D721Med (cell line): ENCODE measurements at regions not wholly inside any gene's neighbourhood (a gene's known extent, or its start where the extent isn't known, plus 50 kb on each side); places are given as distances from the start of the nearest gene placed in this dataset.
A peak's percentile ranks its signal among the peaks of the same experiment; 100 is the strongest.

Experiments
- DNase-seq: peaks from one replicate; pipeline ENCODE4 v3.0.0; 2011; ENCODE audit warnings: low spot score; ENCODE audit not compliant: insufficient read length
- FAIRE-seq: peaks from 2 replicates; lab custom pipeline; 2011; peaks lifted over from hg19 to GRCh38; lab: Jason Lieb, UNC
- TF ChIP-seq, protein P1 (sequence below): IDR thresholded peaks from 2 replicates; pipeline ENCODE4 v1.5.1; 2012; ENCODE audit warnings: mild to moderate bottlenecking, control low read depth; ENCODE audit not compliant: insufficient read depth; ENCODE audit errors: missing control alignments

GRCh38 chr13:33917190-33917589, 99.2 kb downstream of the RFC3 start:
- no peak for DNase-seq
- TF ChIP-seq, protein P1, sequence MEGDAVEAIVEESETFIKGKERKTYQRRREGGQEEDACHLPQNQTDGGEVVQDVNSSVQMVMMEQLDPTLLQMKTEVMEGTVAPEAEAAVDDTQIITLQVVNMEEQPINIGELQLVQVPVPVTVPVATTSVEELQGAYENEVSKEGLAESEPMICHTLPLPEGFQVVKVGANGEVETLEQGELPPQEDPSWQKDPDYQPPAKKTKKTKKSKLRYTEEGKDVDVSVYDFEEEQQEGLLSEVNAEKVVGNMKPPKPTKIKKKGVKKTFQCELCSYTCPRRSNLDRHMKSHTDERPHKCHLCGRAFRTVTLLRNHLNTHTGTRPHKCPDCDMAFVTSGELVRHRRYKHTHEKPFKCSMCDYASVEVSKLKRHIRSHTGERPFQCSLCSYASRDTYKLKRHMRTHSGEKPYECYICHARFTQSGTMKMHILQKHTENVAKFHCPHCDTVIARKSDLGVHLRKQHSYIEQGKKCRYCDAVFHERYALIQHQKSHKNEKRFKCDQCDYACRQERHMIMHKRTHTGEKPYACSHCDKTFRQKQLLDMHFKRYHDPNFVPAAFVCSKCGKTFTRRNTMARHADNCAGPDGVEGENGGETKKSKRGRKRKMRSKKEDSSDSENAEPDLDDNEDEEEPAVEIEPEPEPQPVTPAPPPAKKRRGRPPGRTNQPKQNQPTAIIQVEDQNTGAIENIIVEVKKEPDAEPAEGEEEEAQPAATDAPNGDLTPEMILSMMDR, result no peak
- FAIRE-seq, result no peak

DNA sequence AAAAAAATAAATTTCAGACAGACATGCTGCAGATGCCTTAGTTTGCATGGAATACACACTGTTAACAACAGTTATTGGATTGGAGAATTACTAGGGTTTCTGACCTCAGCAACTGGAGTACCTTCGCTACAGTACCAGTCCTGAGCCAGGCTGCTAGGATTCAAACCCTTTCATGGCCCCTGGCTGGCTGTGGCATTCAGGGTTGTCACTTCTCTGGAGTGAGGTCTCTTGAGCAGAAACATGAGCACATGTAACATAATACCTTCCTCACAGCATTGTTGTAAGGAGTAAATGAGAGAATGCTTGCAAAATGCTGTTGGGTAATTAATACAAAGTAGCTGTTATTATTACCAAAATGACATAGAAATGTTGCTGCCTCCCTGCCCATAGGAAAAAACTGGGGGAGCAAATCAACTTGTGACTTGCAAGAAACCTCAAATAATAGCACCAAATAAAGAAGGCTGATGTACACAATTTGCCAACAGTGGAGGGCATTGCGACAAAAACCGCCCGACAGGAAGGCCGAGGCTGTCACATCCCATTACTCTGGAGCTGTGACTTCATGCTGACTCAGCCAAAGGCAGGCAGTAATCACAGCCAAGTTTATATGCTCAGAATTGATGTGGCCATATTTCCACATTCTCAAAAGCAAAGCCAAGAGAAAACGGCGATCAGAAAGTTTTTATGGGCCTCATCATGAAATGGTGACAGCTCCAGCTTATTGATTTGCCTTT, 100.4 kb downstream of the RFC3 start:
- TF ChIP-seq, protein P1, result no peak
- DNase-seq, result no peak
- FAIRE-seq, result no peak

DNA sequence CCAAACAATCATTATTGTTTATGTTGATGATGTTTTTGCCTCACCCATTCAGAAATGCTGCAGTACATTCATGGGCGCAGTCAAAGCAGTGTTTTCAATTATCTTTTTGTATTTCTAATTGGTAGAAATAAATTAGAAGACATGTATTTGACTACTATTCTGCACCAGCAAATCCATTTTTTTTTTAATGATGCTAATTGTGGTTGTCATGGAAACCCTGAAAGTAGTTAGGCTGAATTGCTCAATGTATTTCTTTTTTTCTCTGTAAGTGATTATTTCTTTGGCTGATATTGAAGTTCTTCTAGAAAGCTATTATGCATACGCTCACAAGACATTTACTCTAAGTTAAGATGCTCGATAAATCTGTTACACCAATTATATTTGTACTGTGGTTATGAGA, 101.2 kb downstream of the RFC3 start:
- TF ChIP-seq, protein P1, result no peak
- FAIRE-seq (no peak), DNase-seq (no peak)

DNA sequence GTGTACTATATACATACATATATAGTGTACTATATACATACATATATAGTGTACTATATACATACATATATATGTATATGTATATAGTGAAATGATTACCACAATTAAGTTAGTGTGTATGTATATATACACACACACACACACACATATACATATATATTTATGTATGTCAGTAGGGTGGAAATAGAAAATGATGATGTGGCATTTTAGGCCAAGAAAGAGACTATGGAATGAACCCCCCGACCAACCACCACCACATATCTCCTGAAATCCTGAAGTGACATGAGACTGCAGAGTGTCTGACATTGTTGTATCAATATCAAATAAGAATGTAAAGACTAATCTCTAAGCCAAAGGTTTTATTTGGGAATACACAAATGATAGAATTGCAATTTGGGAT, 107.6 kb downstream of the RFC3 start:
- no peak for DNase-seq
- no peak for FAIRE-seq
- TF ChIP-seq, protein P1, result no peak

DNA sequence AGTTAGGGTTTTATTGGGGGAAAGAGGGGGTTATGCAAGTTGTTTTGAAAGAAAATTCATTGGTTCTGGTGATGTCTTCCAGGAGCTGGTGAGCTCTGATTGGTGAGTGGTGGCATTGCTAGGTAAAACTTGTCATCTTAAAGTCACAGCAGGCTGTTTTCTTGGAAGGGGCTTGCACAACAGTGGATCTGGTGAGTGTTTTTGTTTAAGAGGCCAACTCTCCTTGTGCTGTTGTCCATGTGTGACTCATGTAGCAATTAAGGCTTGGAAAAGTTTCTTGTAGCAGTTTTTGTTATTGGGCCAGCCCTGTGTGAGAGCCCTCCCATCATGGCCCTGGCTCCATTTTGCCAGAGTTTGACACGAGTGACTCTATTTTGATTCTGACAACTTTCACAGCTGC, 109.4 kb downstream of the RFC3 start:
- FAIRE-seq, result no peak
- TF ChIP-seq, protein P1, result no peak
- DNase-seq, result no peak

DNA sequence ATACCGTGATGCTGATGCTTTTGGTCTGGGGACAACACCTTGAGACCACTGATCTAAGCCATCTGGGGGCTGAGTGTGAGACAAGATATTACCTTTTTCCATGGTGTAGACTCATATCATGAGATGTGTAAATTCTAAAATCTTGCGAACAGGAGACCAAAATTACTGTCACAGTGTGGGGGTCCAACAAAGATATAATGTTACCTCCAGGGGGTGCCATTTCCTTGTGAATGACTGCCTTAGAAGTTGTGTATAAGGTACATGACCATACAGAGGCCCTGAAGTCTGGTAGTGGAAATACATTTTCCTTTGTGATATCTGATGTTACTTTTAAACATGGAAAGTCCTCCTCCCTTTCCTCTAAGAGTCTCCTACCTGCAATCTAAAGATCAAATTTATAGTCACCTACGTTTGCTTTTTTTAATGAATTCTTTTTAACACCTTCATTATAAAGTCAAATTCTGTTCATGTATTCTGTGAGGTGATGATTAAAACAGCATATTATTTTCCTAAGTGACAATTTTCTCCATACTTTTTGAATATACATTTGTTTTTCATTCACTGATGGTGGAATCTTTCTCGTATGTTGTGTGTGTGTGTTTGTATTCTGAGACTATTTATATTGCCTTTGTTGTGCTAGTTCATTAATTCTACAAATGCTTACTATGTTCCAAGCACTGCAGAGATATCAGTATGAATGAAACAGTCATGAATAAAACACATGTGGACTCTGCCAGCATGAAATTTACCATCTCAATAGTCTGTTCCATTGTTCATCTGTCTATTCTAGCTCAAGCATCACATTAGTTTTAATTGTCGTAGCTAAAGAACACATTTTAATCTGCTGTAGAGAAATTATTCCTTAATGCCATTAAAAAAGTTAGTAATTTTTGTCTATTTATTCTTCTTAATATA, 113.7 kb downstream of the RFC3 start:
- FAIRE-seq (peak; percentile 64), DNase-seq (no peak)
- TF ChIP-seq, protein P1, result peak; percentile 52
